HT-29 (cell line): ENCODE measurements at regions not wholly inside any gene's neighbourhood (a gene's known extent, or its start where the extent isn't known, plus 50 kb on each side); places are given as distances from the start of the nearest gene placed in this dataset.
"Not testable (repeated sequence)": the region's sequence is repeated elsewhere in the genome, so short reads cannot be mapped to it uniquely, and the experiment has no call there.

ENCODE experiments used
- DNase-seq: peaks from one replicate; pipeline ENCODE4 v3.0.0-alpha.2; 2015; ENCODE audit warnings: low spot score

- no peak for DNase-seq
Measured at GRCh38 chr16:10232757-10233156, 50.5 kb upstream of the GRIN2A start.

DNA sequence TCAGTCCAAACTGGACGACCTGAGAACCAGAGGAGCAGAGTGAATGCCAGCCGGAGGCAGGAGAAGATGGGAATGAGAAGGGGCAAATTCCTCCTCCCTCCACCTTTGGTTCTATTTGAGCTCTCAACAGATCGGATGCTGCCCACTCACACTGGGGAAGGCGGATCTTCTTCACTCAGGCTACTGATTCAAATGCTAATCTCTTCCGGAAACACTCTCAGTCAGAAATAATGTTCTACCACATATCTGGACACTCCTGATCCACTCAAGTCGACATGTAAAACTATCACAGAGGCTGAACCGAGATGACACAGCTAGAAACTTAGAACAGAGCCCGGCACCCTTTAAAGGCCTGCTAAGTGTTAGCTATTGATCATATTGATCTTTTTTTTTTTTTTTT, 57.4 kb upstream of the GRIN2A start:
- DNase-seq = no peak

GRCh38 chr16:10240854-10241613, 58.8 kb upstream of the GRIN2A start:
- DNase-seq = no peak

GRCh38 chr16:10242097-10242496, 59.9 kb upstream of the GRIN2A start:
- no peak for DNase-seq

- no peak for DNase-seq
Measured at GRCh38 chr16:10242916-10243315, 60.7 kb upstream of the GRIN2A start.

- no peak for DNase-seq
Measured at GRCh38 chr16:10245002-10245401, 62.8 kb upstream of the GRIN2A start.

DNA sequence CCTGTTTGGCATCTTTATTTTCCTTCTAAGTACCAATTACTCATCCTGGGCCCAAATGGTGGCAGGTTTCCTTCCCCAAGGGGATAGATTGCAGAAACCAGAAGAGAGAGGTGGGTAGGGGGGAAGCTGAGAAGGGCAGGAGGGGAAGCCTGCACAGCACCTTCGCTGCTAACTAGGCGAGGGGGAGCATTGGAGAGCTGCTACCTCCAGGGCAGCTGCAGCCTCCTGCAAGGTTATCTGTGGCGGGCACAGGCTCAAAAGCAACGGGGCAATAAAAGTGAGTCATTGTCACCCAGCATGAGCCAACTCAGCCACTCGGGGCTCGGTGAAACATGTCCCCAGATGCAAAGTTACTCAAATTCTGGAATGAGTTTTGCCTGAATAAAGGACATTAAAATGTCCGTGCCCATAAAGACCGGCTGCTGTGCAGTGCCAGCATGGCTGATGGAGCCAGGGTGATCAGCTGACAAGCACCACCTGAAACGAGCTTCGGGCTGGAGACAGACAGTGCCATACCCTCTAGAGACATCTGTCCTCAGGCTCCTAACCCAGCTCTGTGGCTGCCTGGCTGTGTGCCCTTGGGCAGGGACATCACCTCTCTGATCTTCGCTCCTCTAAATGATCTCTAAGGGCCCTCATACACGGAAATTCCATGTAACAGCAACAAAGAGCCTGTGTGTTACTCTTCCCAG, 68.1 kb upstream of the GRIN2A start:
- no peak for DNase-seq

- DNase-seq = no peak
Measured at GRCh38 chr16:10252155-10252554, 69.9 kb upstream of the GRIN2A start.

DNA sequence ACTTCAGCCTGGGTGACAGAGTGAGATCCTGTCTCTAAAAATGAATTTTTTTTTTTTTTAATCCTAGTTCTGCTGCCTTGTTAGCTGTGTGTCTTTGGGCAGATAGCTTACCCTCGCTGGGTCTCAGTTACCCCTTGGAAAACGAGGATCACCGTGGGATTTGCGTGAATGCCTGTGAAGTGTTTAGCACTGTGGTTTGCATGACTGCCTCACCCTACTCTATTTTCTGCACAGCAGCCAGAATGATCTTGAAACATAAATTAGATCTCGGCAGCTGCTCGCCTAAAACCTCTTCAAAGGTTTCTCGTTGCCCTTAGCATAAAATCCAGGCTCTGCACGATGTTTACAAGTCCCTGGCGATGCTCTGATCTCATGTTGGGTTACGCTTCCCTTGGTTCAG, 71.2 kb upstream of the GRIN2A start:
- DNase-seq = no peak

GRCh38 chr16:10255728-10256127, 73.5 kb upstream of the GRIN2A start:
- DNase-seq = no peak

DNA sequence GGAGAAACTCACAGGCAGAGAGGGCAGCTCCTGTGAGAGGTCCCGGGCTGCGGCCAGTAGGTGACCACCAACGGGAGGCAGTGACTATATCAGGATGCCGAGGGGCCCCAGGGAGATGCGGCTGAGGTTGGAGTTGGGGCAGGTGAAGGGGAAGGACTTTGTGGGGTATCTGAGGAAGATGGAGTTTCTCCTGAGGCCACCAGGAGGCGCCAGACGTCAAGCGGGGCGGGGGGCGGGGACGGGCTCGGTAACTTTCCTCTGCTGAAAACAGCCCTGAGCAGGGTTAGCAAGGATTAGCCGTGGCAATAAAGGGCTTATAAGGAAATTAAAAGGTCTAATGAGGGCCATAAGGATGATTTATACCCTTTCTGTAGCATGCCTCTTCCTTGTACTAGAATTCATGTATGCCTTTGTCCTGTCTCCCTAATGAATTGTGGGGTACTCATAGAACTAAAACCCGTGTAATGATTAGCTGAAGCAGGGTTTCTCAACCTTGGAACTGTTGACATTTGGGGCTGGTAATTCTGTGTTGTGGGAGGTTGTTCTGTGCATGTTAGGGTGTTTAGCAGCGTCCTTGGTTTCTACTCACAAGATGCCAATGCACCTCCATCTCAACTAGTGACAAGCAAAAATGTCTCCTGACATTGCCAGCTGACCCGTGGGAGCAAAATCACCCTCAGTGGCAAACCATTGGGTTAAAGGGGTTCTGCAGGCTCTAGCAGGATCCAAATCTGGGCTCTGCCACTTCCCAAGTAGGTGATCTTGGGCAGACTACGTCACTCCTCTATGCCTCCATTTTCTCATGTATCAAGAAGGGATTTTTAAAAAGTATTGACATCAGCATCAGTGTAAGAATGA, 74.8 kb upstream of the GRIN2A start:
- DNase-seq = peak; percentile 24

DNA sequence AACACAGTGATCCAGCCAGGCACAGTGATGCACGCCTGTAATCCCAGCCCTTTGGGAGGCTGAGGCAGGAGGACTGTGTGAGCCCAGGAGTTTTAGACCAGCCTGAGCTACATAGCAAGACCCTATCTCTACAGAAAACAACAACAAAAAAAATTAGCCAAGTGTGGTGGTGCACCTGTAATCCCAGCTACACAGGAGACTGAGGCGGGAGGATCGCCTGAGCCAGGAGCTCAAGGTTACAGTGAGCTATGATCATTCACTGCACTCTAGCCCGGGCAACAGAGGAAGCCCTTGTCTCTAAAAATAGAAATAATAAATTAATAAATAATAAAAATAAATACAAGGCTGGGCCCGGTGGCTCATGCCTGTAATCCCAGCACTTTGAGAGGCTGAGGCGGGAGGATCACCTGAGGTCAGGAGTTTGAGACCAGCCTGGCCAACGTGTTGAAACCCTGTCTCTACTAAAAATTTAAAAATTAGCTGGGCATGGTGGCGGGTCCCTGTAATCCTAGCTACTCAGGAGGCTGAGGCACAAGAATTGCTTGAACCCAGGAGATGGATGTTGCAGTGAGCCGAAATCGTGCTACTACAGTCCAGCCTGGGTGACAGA, 75.5 kb upstream of the GRIN2A start:
- DNase-seq = not testable (repeated sequence)

GRCh38 chr16:10258930-10259603, 76.8 kb upstream of the GRIN2A start:
- not testable (repeated sequence) for DNase-seq

- DNase-seq = no peak
Measured at GRCh38 chr16:10261077-10261476, 78.8 kb upstream of the GRIN2A start.

GRCh38 chr16:10261526-10261925, 79.3 kb upstream of the GRIN2A start:
- DNase-seq = not testable (repeated sequence)

- no peak for DNase-seq
Measured at GRCh38 chr16:10262377-10263132, 80.3 kb upstream of the GRIN2A start.

- DNase-seq = no peak
Measured at GRCh38 chr16:10265770-10266615, 83.8 kb upstream of the GRIN2A start.

- no peak for DNase-seq
Measured at GRCh38 chr16:10266809-10267208, 84.6 kb upstream of the GRIN2A start.

- DNase-seq = no peak
Measured at GRCh38 chr16:10269632-10270031, 87.4 kb upstream of the GRIN2A start.
